AML-193 (cell line): ENCODE measurements at regions not wholly inside any gene's neighbourhood (a gene's known extent, or its start where the extent isn't known, plus 50 kb on each side); places are given as distances from the start of the nearest gene placed in this dataset.

Experiments
- DNase-seq, 2 experiments: peaks; one replicate each; lab custom pipeline; 2025; lab: John Stamatoyannopoulos, UW

- DNase-seq, result no peak
Observed at GRCh38 chr22:22999523-22999922, 70.8 kb upstream of the GNAZ start.

GRCh38 chr22:23000657-23001347, 69.5 kb upstream of the GNAZ start:
- no peak for DNase-seq

GRCh38 chr22:23001463-23001862, 68.9 kb upstream of the GNAZ start:
- DNase-seq, result no peak

- no peak for DNase-seq
Observed at GRCh38 chr22:23002612-23003180, 67.6 kb upstream of the GNAZ start.

GRCh38 chr22:23007823-23008222, 62.5 kb upstream of the GNAZ start:
- DNase-seq, result no peak

GRCh38 chr22:23008896-23009295, 61.4 kb upstream of the GNAZ start:
- DNase-seq, result no peak
